H1 (cell line): ENCODE measurements at regions not wholly inside any gene's neighbourhood (a gene's known extent, or its start where the extent isn't known, plus 50 kb on each side); places are given as distances from the start of the nearest gene placed in this dataset.

Source experiments
- CTCF ChIA-PET: fragments of 300-600 bp; sonication (Branson Sonifier 250); formaldehyde crosslinking; loops from one replicate; lab custom pipeline; 2021; ENCODE audit not compliant: partially characterized antibody; lab: Charles Lee
- POLR2A ChIA-PET: fragments of 300-600 bp; sonication (Branson Sonifier 250); formaldehyde crosslinking; loops from one replicate; lab custom pipeline; 2021; ENCODE audit warnings: inconsistent platforms; ENCODE audit not compliant: partially characterized antibody; lab: Charles Lee
- DNase-seq, 2 experiments: peaks; one replicate each; pipeline versions ENCODE4 v3.0.0 to v3.0.0-alpha.2; 2010 to 2022; ENCODE audit warnings: low spot score in 2 of 2, low read depth in 1 of 2, mixed read lengths in 1 of 2
- FAIRE-seq: peaks from 2 replicates; lab custom pipeline; 2011; peaks lifted over from hg19 to GRCh38; lab: Jason Lieb, UNC
- H2AFZ ChIP-seq: 2 replicates; pipeline ENCODE4 v1.8.1; 2012; ENCODE audit warnings: low read length, inconsistent platforms
- H2AK5ac ChIP-seq: 2 replicates; pipeline ENCODE4 v1.6.1; 2013; ENCODE audit warnings: low read depth, low read length
- H2BK120ac ChIP-seq: replicated peaks from 2 replicates; pipeline ENCODE3; 2013; ENCODE audit warnings: low read depth, low read length, inconsistent platforms
- H2BK12ac ChIP-seq: 2 replicates; pipeline ENCODE4 v1.6.1; 2013; ENCODE audit warnings: low read depth, low read length
- H2BK15ac ChIP-seq: 2 replicates; pipeline ENCODE4 v1.6.1; 2013; ENCODE audit warnings: low read length
- H2BK20ac ChIP-seq: 2 replicates; pipeline ENCODE4 v1.6.1; 2013; ENCODE audit warnings: low read length
- H2BK5ac ChIP-seq: 2 replicates; pipeline ENCODE4 v1.6.1; 2013; ENCODE audit warnings: low read depth, low read length
- H3K14ac ChIP-seq: 2 replicates; pipeline ENCODE4 v1.6.1; 2013; ENCODE audit warnings: inconsistent platforms; ENCODE audit not compliant: insufficient read length
- H3K18ac ChIP-seq: 2 replicates; pipeline ENCODE4 v1.6.1; 2013; ENCODE audit warnings: low read length; ENCODE audit errors: extremely low read depth
- H3K23ac ChIP-seq: 2 replicates; pipeline ENCODE4 v1.6.1; 2013; ENCODE audit warnings: inconsistent platforms; ENCODE audit not compliant: insufficient read length
- H3K23me2 ChIP-seq: 2 replicates; pipeline ENCODE4 v1.6.1; 2013; ENCODE audit warnings: low read depth, low read length
- H3K27ac ChIP-seq: 2 replicates; pipeline ENCODE4 v1.6.1; 2011; ENCODE audit warnings: low read depth, low read length, inconsistent platforms
- H3K27me3 ChIP-seq, 4 experiments: replicated peaks in 1 of 4; 1 replicate in 1 of 4; 2 replicates in 3 of 4; pipeline versions ENCODE4 v1.6.1 to v1.8.1; 2011 to 2013; ENCODE audit warnings: low read length in 3 of 4, mild to moderate bottlenecking in 3 of 4, inconsistent platforms in 2 of 4, mixed read lengths in 2 of 4, moderate library complexity in 1 of 4; ENCODE audit not compliant: control insufficient read depth in 3 of 4, insufficient read depth in 3 of 4; ENCODE audit errors: extremely low read depth in 1 of 4
- H3K36me3 ChIP-seq, 4 experiments: 2 replicates each; pipeline versions ENCODE4 v1.6.1 to v1.8.1; 2011 to 2013; ENCODE audit warnings: mild to moderate bottlenecking in 4 of 4, low read length in 3 of 4, moderate library complexity in 2 of 4, control low read depth in 1 of 4, inconsistent platforms in 1 of 4; ENCODE audit not compliant: insufficient read depth in 4 of 4, control insufficient read depth in 2 of 4
- H3K4ac ChIP-seq: replicated peaks from 2 replicates; pipeline ENCODE3; 2013; ENCODE audit warnings: low read length, low read depth, mixed read lengths, inconsistent platforms; ENCODE audit not compliant: insufficient read length
- H3K4me1 ChIP-seq, 4 experiments: replicated peaks in 1 of 4; 1 replicate in 1 of 4; 2 replicates in 3 of 4; pipeline versions ENCODE4 v1.6.1 to v1.8.1; 2011 to 2013; ENCODE audit warnings: low read length in 3 of 4, inconsistent platforms in 2 of 4, mixed read lengths in 1 of 4; ENCODE audit not compliant: insufficient read depth in 4 of 4, control insufficient read depth in 3 of 4
- H3K4me2 ChIP-seq, 2 experiments: 2 replicates each; pipeline versions ENCODE4 v1.6.1 to v1.8.1; 2011 to 2013; ENCODE audit warnings: low read depth in 2 of 2, low read length in 2 of 2, control low read depth in 1 of 2, inconsistent platforms in 1 of 2, mild to moderate bottlenecking in 1 of 2; ENCODE audit not compliant: insufficient read depth in 1 of 2
- H3K4me3 ChIP-seq, 4 experiments: fragments of 200-600, 300-600 bp in 1 of 4; sonication (generic), shearing (Covaris generic), sonication (Bioruptor Twin) in 1 of 4; 2 replicates each; pipeline versions ENCODE4 v1.5.1 to v1.8.1; 2011 to 2016; ENCODE audit warnings: low read length in 4 of 4, low read depth in 3 of 4, control low read depth in 2 of 4, inconsistent platforms in 2 of 4, mild to moderate bottlenecking in 2 of 4, mixed read lengths in 1 of 4, moderate library complexity in 1 of 4; ENCODE audit not compliant: insufficient read depth in 2 of 4; ENCODE audit errors: extremely low read depth in 1 of 4
- H3K56ac ChIP-seq: replicated peaks from 2 replicates; pipeline ENCODE3; 2013; ENCODE audit warnings: low read depth, mild to moderate bottlenecking, mixed read lengths, low read length, inconsistent platforms; ENCODE audit not compliant: insufficient read length
- H3K79me1 ChIP-seq: 2 replicates; pipeline ENCODE4 v1.6.1; 2013; ENCODE audit warnings: low read depth, low read length, control low read depth
- H3K79me2 ChIP-seq, 2 experiments: 2 replicates each; pipeline versions ENCODE4 v1.6.1 to v1.8.1; 2012 to 2013; ENCODE audit warnings: low read length in 2 of 2, mild to moderate bottlenecking in 2 of 2, inconsistent platforms in 1 of 2; ENCODE audit not compliant: insufficient read depth in 2 of 2, control insufficient read depth in 1 of 2
- H3K9ac ChIP-seq, 4 experiments: replicated peaks in 1 of 4; 1 replicate in 1 of 4; 2 replicates in 3 of 4; pipeline versions ENCODE4 v1.6.1 to v1.8.1; 2011 to 2013; ENCODE audit warnings: low read depth in 3 of 4, low read length in 3 of 4, control low read depth in 2 of 4, mild to moderate bottlenecking in 2 of 4, moderate library complexity in 2 of 4, inconsistent platforms in 1 of 4; ENCODE audit errors: extremely low read depth in 1 of 4
- H3K9me3 ChIP-seq, 2 experiments: 2 replicates each; pipeline versions ENCODE4 v1.6.1 to v1.8.1; 2012 to 2013; ENCODE audit warnings: mild to moderate bottlenecking in 2 of 2, moderate library complexity in 2 of 2, control low read depth in 1 of 2, inconsistent platforms in 1 of 2, low read depth in 1 of 2, low read length in 1 of 2, mixed read lengths in 1 of 2; ENCODE audit not compliant: insufficient read depth in 2 of 2
- H4K20me1 ChIP-seq, 2 experiments: replicated peaks in 1 of 2; 2 replicates each; pipeline versions ENCODE3 to v1.8.1; 2011 to 2013; ENCODE audit warnings: inconsistent platforms in 2 of 2, low read length in 2 of 2, mild to moderate bottlenecking in 1 of 2; ENCODE audit not compliant: insufficient read depth in 2 of 2, control insufficient read depth in 1 of 2
- H4K5ac ChIP-seq: 2 replicates; pipeline ENCODE4 v1.6.1; 2013; ENCODE audit warnings: low read length, low read depth, mixed read lengths, inconsistent platforms; ENCODE audit not compliant: insufficient read length
- H4K8ac ChIP-seq: 2 replicates; pipeline ENCODE4 v1.8.0; 2013; ENCODE audit warnings: mild to moderate bottlenecking, moderate library complexity, low read length, inconsistent platforms; ENCODE audit not compliant: insufficient read depth; ENCODE audit errors: extremely low read depth
- H4K91ac ChIP-seq: replicated peaks from 2 replicates; pipeline ENCODE3; 2013; ENCODE audit warnings: low read length, mixed read lengths, inconsistent platforms; ENCODE audit not compliant: insufficient read length
- CEBPB ChIP-seq: IDR thresholded peaks from 2 replicates; pipeline ENCODE4 v1.6.1; 2012; ENCODE audit warnings: low read depth, low read length
- HDAC6 ChIP-seq: IDR thresholded peaks from one replicate; pipeline ENCODE4 v1.7.1; 2012; ENCODE audit warnings: low read depth, mild to moderate bottlenecking, inconsistent platforms, low read length, moderate library complexity
- WGBS, 2 experiments: shearing (Covaris generic) in 1 of 2; methylation state at CpG; one replicate each; pipeline versions ENCODE4 v1.1.6 to v1.1.7; 2013 to 2015; ENCODE audit warnings: low lambda C conversion rate in 2 of 2, mixed read lengths in 2 of 2, inconsistent platforms in 1 of 2, low coverage in 1 of 2, missing lambda C conversion rate in 1 of 2; ENCODE audit not compliant: insufficient replicate concordance in 2 of 2, insufficient coverage in 1 of 2, insufficient read length in 1 of 2; ENCODE audit errors: extremely low coverage in 1 of 2, missing lambda C conversion rate in 1 of 2; 5-methylcytosine and 5-hydroxymethylcytosine counted together

- Histone ChIP-seq H4K5ac (no peak overlapping the region), H2AK5ac (no peak overlapping the region), H2BK20ac (no peak overlapping the region), H4K8ac (no peak overlapping the region), H3K27ac (no peak overlapping the region), H4K20me1 (no peaks in the 10 kb centered on the region), H2BK5ac (no peak overlapping the region), H2AFZ (no peak overlapping the region), H3K36me3 (no peaks in the 10 kb centered on the region; a peak in 1 of 8 replicates), H3K4ac (no peak overlapping the region), H3K14ac (no peak overlapping the region), H3K79me1 (no peaks in the 10 kb centered on the region), H2BK120ac (no peak overlapping the region), H3K56ac (no peak overlapping the region), H3K27me3 (no peaks in the 10 kb centered on the region), H2BK12ac (no peak overlapping the region), H3K4me3 (no peak overlapping the region), H3K23me2 (no peaks in the 10 kb centered on the region; the same call in 1 of the 2 replicates), H3K4me2 (no peak overlapping the region), H4K91ac (no peak overlapping the region), H3K9ac (no peak overlapping the region), H2BK15ac (no peak overlapping the region), H3K23ac (no peak overlapping the region), H3K79me2 (no peaks in the 10 kb centered on the region), H3K18ac (no peak overlapping the region), H3K4me1 (no peaks in the 10 kb centered on the region), H3K9me3 (no peaks in the 10 kb centered on the region)
- TF ChIP-seq CEBPB (peak; percentile 57; the same call in 1 of the 2 replicates), HDAC6 (no peak)
- ChIA-PET POLR2A (no interaction called here), CTCF (no interaction called here)
- WGBS, 2 experiments, result 87% methylated on average over 4 of the region's 4 CpGs; no CpG with 5 or more reads in 1 of the 2 experiments
- DNase-seq (no peak), FAIRE-seq (no peak)
Observed at GRCh38 chr14:66085224-66085623, 400.9 kb upstream of the CCDC196 start.
